Lower leg skin (tissue), 4 donors: ENCODE measurements at regions not wholly inside any gene's neighbourhood (a gene's known extent, or its start where the extent isn't known, plus 50 kb on each side); places are given as distances from the start of the nearest gene placed in this dataset.

Experiments
- DNase-seq, 2 donors: peaks; one replicate each; pipeline ENCODE4 v3.0.0-alpha.2; 2019; ENCODE audit warnings: low spot score in 2 of 2
- H3K4me3 ChIP-seq: fragments of 200-600 bp; sonication (generic); 2 replicates; pipeline ENCODE4 v1.5.1; 2017; ENCODE audit warnings: mild to moderate bottlenecking, low read depth; ENCODE audit not compliant: poor library complexity, severe bottlenecking
- POLR2A ChIP-seq, 2 donors: fragments of 450-650 bp; IDR thresholded peaks; one replicate each; pipeline ENCODE4 v1.6.1; 2016 to 2017; ENCODE audit warnings: antibody characterized with exemption in 2 of 2, mild to moderate bottlenecking in 1 of 2, moderate library complexity in 1 of 2
- WGBS, 2 donors: methylation state at CpG; one replicate each; pipeline ENCODE4 v1.1.5; 2018; 5-methylcytosine and 5-hydroxymethylcytosine counted together
- intact Hi-C: fragments of 100-400 bp; cut with DNase I; formaldehyde crosslinking; loops from one replicate; pipeline ENCODE4 v1.15.0; 2023; ENCODE audit warnings: low total_unique reads
- TF ChIP-seq, protein P1 (sequence below), 3 donors: fragments of 450-650 bp; IDR thresholded peaks; one replicate each; pipeline ENCODE4 v1.5.1; 2016; ENCODE audit warnings: antibody characterized with exemption in 3 of 3, mild to moderate bottlenecking in 3 of 3, moderate library complexity in 2 of 3

DNA sequence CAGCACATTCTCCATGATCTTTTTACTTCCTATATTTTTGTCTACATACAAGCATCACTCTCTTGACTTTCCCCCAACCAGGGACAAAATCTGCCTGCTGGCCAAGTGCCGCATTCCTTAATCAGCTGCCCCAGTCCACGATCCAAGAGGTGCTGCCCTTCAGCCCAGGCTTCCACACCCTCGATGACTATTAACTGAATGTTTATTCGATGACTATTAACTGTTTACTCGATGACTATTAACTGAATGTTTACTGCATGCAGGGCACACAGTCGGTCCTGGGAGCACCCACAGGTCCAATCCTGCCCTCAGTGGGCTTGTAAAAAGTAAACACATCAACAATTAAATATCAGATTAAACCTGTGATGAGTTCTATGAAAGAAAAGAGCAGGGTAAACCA, 256.9 kb downstream of the ARRDC4 start:
- H3K4me3 ChIP-seq, result no peak overlapping the region
- WGBS, 2 donors, result 74 to 79% methylated on average over 6 of the region's 6 CpGs
- intact Hi-C loops, result no loop called here
- TF ChIP-seq, protein P1, sequence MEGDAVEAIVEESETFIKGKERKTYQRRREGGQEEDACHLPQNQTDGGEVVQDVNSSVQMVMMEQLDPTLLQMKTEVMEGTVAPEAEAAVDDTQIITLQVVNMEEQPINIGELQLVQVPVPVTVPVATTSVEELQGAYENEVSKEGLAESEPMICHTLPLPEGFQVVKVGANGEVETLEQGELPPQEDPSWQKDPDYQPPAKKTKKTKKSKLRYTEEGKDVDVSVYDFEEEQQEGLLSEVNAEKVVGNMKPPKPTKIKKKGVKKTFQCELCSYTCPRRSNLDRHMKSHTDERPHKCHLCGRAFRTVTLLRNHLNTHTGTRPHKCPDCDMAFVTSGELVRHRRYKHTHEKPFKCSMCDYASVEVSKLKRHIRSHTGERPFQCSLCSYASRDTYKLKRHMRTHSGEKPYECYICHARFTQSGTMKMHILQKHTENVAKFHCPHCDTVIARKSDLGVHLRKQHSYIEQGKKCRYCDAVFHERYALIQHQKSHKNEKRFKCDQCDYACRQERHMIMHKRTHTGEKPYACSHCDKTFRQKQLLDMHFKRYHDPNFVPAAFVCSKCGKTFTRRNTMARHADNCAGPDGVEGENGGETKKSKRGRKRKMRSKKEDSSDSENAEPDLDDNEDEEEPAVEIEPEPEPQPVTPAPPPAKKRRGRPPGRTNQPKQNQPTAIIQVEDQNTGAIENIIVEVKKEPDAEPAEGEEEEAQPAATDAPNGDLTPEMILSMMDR (IDR thresholded peaks at IDR 0.05), result no peak
- no peak for TF ChIP-seq POLR2A (IDR thresholded peaks at IDR 0.05)
- no peak for DNase-seq

DNA sequence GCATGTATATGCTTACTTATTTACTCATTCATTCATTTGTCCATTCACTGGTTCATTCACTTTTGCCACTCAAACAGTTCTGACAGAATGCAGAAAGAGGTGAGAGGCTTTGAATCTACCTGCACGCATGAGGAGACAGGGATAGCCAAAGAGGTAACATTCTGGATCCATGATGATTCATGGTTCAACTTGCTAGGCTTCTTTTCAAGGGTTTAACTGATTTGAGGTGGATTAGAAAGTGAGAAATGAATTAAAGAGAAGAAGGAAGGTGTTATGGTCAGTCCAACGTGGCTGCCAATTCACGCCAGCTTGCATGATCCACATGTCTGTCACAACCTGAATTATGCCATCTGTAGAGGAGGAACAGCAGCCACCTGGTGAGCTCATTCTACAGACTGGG, 260.6 kb downstream of the ARRDC4 start:
- intact Hi-C loops, result no loop called here
- DNase-seq, result no peak
- TF ChIP-seq, protein P1 (IDR thresholded peaks at IDR 0.05), result no peak
- no peak for TF ChIP-seq POLR2A (IDR thresholded peaks at IDR 0.05)
- H3K4me3 ChIP-seq, result no peak overlapping the region
- WGBS, 2 donors, result 64 to 69% methylated on average over 3 of the region's 3 CpGs

DNA sequence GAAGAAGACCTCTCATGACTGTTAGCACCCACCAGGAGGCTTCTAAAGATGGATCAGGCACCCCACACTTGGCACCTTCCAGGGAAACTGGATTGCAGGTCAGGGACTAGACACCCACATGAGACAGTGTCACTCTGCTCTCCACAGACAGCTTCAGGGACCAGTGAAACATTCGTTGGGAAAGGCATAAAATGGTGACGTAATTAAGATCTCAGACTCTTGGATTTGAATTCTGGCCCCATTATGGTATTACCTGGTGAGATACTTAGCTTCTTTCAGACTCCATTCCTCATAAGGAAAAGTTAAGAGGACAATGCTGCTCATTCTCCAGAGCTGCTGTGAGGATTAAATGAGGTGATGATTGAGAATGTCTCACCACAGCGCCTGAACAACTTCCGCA, 261.1 kb downstream of the ARRDC4 start:
- DNase-seq, result no peak
- WGBS, 2 donors, result 78 to 81% methylated on average over 4 of the region's 4 CpGs
- intact Hi-C loops, result no loop called here
- TF ChIP-seq, protein P1 (IDR thresholded peaks at IDR 0.05), result no peak
- no peak for TF ChIP-seq POLR2A (IDR thresholded peaks at IDR 0.05)
- no peak overlapping the region for H3K4me3 ChIP-seq

DNA sequence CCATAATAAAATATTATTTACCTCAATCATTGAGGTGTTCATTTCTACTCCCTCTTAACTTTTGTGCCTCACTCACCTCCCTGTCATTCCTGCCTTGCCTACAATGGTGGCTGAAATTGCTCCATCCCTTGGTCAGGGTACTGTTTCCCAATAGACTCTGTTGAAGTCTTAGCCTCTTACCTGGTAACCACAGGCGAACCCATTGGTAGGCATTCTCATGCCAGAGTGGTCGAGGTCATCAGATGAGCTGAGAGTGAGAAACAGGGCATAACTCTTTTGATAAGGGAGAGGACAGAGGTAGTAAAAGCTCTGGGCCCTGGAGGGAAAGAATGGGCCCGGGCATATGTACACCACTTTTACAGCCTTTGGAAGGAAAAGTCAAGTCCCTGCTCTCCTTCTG, 265.6 kb downstream of the ARRDC4 start:
- TF ChIP-seq, protein P1 (IDR thresholded peaks at IDR 0.05), result no peak
- TF ChIP-seq POLR2A (IDR thresholded peaks at IDR 0.05), result no peak
- WGBS, 2 donors, result 81 to 83% methylated on average over 3 of the region's 3 CpGs
- no peak for DNase-seq
- H3K4me3 ChIP-seq, result no peak overlapping the region
- intact Hi-C loops, result no loop called here

DNA sequence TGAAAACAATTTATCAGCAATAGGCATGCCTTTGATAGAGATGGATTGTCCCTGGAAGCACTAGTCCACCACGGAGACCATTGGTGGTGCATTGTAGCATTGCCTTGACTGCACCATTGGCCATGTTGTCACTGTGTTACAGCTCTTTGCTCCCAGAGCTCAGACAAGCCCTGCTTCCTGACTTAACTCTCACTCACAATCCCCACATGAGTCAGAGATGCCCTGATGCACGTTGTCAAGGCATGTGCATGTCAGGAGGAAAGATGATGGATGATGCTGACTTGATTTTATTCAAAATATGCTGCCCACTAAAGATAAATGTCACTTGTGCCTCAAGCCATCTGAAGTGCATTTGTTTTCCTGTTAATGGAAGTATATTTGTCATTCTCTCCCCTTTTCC, 266.1 kb downstream of the ARRDC4 start:
- DNase-seq, result no peak
- no peak for TF ChIP-seq POLR2A (IDR thresholded peaks at IDR 0.05)
- TF ChIP-seq, protein P1 (IDR thresholded peaks at IDR 0.05), result no peak
- WGBS, 2 donors, result 34 to 40% methylated on average over 2 of the region's 2 CpGs
- intact Hi-C loops, result no loop called here
- no peak overlapping the region for H3K4me3 ChIP-seq

DNA sequence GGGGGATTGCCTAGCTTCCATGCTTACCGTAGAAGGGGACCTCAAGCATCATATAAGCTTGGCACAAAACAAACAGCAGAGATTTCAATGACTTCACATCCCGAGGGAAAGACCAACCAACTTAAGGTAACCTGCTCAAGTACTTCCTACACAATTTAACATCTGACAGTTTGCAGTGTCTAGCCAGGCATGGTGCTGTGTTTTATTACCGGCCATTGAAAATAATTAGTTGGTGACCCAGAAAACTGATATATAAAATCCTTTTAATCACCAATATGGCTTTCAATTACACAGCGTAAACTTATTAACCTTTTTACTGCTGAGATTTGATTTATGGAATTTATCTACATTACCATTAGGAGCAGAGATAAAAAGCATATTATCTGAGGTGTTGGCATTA, 268.3 kb downstream of the ARRDC4 start:
- intact Hi-C loops, result no loop called here
- no peak for DNase-seq
- no peak for TF ChIP-seq POLR2A (IDR thresholded peaks at IDR 0.05)
- TF ChIP-seq, protein P1 (IDR thresholded peaks at IDR 0.05), result no peak
- WGBS, 2 donors, result 65 to 75% methylated on average over 4 of the region's 4 CpGs
- H3K4me3 ChIP-seq, result no peak overlapping the region
